ENCODE measurements at regions not wholly inside any gene's neighbourhood (a gene's known extent, or its start where the extent isn't known, plus 50 kb on each side); places are given as distances from the start of the nearest gene placed in this dataset.

- no peak for TF ChIP-seq CTCF (IDR thresholded peaks at IDR 0.05)
These were observed 149.3 kb upstream of the STXBP5 start for GRCh38 chr6:147054871-147055270.

GRCh38 chr6:147055821-147056392, 148.3 kb upstream of the STXBP5 start:
- H3K27ac ChIP-seq: no peak overlapping the region
- intact Hi-C loops (cut with DNase I): no loop called here

More at GRCh38 chr6:147054871-147055270, 149.3 kb upstream of the STXBP5 start:
- Histone ChIP-seq H3K4me3 (no peak overlapping the region), H3K9me3 (no peaks in the 10 kb centered on the region), H3K9ac (ENCODE audit: low read depth in 2 of 2, low read length in 2 of 2) (no peak overlapping the region), H3K27me3 (no peaks in the 10 kb centered on the region), H3K36me3 (no peaks in the 10 kb centered on the region), H3K4me1 (no peaks in the 10 kb centered on the region), H3K27ac (no peak overlapping the region)
- intact Hi-C loops (cut with DNase I): no loop called here
- no peak for DNase-seq

GRCh38 chr6:147057188-147057587, 147.0 kb upstream of the STXBP5 start:
- Histone ChIP-seq H3K27me3 (no peaks in the 10 kb centered on the region), H3K4me3 (no peak overlapping the region), H3K9me3 (no peaks in the 10 kb centered on the region), H3K27ac (no peak overlapping the region), H3K36me3 (no peaks in the 10 kb centered on the region), H3K4me1 (no peaks in the 10 kb centered on the region), H3K9ac (ENCODE audit: low read depth in 2 of 2, low read length in 2 of 2) (no peak overlapping the region)
- no peak for DNase-seq
- no peak for TF ChIP-seq CTCF (IDR thresholded peaks at IDR 0.05)
- intact Hi-C loops (cut with DNase I): no loop called here

More at GRCh38 chr6:147055821-147056392, 148.3 kb upstream of the STXBP5 start:
- Histone ChIP-seq H3K27me3 (no peaks in the 10 kb centered on the region), H3K4me3 (no peak overlapping the region), H3K9ac (ENCODE audit: low read depth in 2 of 2, low read length in 2 of 2) (no peak overlapping the region), H3K4me1 (no peaks in the 10 kb centered on the region), H3K9me3 (no peaks in the 10 kb centered on the region), H3K36me3 (no peaks in the 10 kb centered on the region)
- TF ChIP-seq CTCF (IDR thresholded peaks at IDR 0.05): no peak
- no peak for DNase-seq

GRCh38 chr6:147057705-147058342, 146.4 kb upstream of the STXBP5 start:
- no peak for TF ChIP-seq CTCF (IDR thresholded peaks at IDR 0.05)

GRCh38 chr6:147058786-147059385, 145.3 kb upstream of the STXBP5 start:
- H3K4me1 ChIP-seq: no peaks in the 10 kb centered on the region
- no peak for DNase-seq
- H3K36me3 ChIP-seq: no peaks in the 10 kb centered on the region
- no peaks in the 10 kb centered on the region for H3K9me3 ChIP-seq
- no peak overlapping the region for H3K9ac ChIP-seq (ENCODE audit: low read depth in 2 of 2, low read length in 2 of 2)
- no peak overlapping the region for H3K27ac ChIP-seq
- intact Hi-C loops (cut with DNase I): no loop called here
- H3K27me3 ChIP-seq: no peaks in the 10 kb centered on the region
- no peak overlapping the region for H3K4me3 ChIP-seq
- no peak for TF ChIP-seq CTCF (IDR thresholded peaks at IDR 0.05)

More at GRCh38 chr6:147057705-147058342, 146.4 kb upstream of the STXBP5 start:
- H3K4me3 ChIP-seq: no peak overlapping the region
- no peak overlapping the region for H3K27ac ChIP-seq
- DNase-seq: no peak
- H3K4me1 ChIP-seq: no peaks in the 10 kb centered on the region
- H3K9ac ChIP-seq (ENCODE audit: low read depth in 2 of 2, low read length in 2 of 2): no peak overlapping the region
- H3K36me3 ChIP-seq: no peaks in the 10 kb centered on the region
- intact Hi-C loops (cut with DNase I): no loop called here
- no peaks in the 10 kb centered on the region for H3K9me3 ChIP-seq
- no peaks in the 10 kb centered on the region for H3K27me3 ChIP-seq
